GM18868 (cell line): ENCODE measurements at regions not wholly inside any gene's neighbourhood (a gene's known extent, or its start where the extent isn't known, plus 50 kb on each side); places are given as distances from the start of the nearest gene placed in this dataset.
"Not testable (repeated sequence)": the region's sequence is repeated elsewhere in the genome, so short reads cannot be mapped to it uniquely, and the experiment has no call there.

ENCODE experiments used
- ATAC-seq: cut with Tn5 transposase; IDR thresholded peaks from one replicate; pipeline ENCODE4 v1.9.1; 2021; ENCODE audit warnings: mild to moderate bottlenecking, moderate library complexity; ENCODE audit not compliant: unreplicated experiment

- ATAC-seq: no peak
These were observed 122.9 kb downstream of the CAVIN4 start for GRCh38 chr9:100700689-100701318.

- peak; percentile 92 for ATAC-seq
These were observed 136.7 kb downstream of the CAVIN4 start for GRCh38 chr9:100714372-100715099.

GRCh38 chr9:100715100-100715380 lies 137.2 kb downstream of the CAVIN4 start:
- ATAC-seq: no peak

GRCh38 chr9:100718717-100719116 lies 140.8 kb downstream of the CAVIN4 start:
- no peak for ATAC-seq

- no peak for ATAC-seq
These were observed 143.0 kb downstream of the CAVIN4 start for GRCh38 chr9:100720922-100721321.

GRCh38 chr9:100724886-100725285 lies 147.0 kb downstream of the CAVIN4 start:
- ATAC-seq: no peak

- ATAC-seq: no peak
These were observed 147.5 kb downstream of the CAVIN4 start for GRCh38 chr9:100725371-100725770.

- ATAC-seq: no peak
These were observed 151.5 kb downstream of the CAVIN4 start for GRCh38 chr9:100729336-100729895.

- ATAC-seq: no peak
These were observed 152.2 kb downstream of the CAVIN4 start for GRCh38 chr9:100730086-100730485.

- ATAC-seq: no peak
These were observed 153.2 kb downstream of the CAVIN4 start for GRCh38 chr9:100731038-100731556.

GRCh38 chr9:100731557-100731956 lies 153.7 kb downstream of the CAVIN4 start:
- no peak for ATAC-seq

GRCh38 chr9:100739208-100739607 lies 161.3 kb downstream of the CAVIN4 start:
- no peak for ATAC-seq

- ATAC-seq: no peak
These were observed 161.8 kb downstream of the CAVIN4 start for GRCh38 chr9:100739666-100740065.

- ATAC-seq: not testable (repeated sequence)
These were observed 171.1 kb downstream of the CAVIN4 start for GRCh38 chr9:100748930-100749329.

GRCh38 chr9:100756217-100756616 lies 178.3 kb downstream of the CAVIN4 start:
- ATAC-seq: no peak

- ATAC-seq: no peak
These were observed 181.3 kb downstream of the CAVIN4 start for GRCh38 chr9:100759215-100759614.

- ATAC-seq: no peak
These were observed 183.5 kb downstream of the CAVIN4 start for GRCh38 chr9:100761276-100761802.

GRCh38 chr9:100774326-100774725 lies 196.4 kb downstream of the CAVIN4 start:
- ATAC-seq: no peak

- no peak for ATAC-seq
These were observed 197.1 kb downstream of the CAVIN4 start for GRCh38 chr9:100774962-100775361.

- ATAC-seq: no peak
These were observed 198.0 kb downstream of the CAVIN4 start for GRCh38 chr9:100775912-100776311.

- ATAC-seq: no peak
These were observed 206.9 kb downstream of the CAVIN4 start for GRCh38 chr9:100784755-100785154.

- no peak for ATAC-seq
These were observed 208.1 kb downstream of the CAVIN4 start for GRCh38 chr9:100785946-100786345.
